Chondrocyte (in vitro differentiated cells): ENCODE measurements at regions not wholly inside any gene's neighbourhood (a gene's known extent, or its start where the extent isn't known, plus 50 kb on each side); places are given as distances from the start of the nearest gene placed in this dataset.
A peak's percentile ranks its signal among the peaks of the same experiment; 100 is the strongest.

Experiments
- DNase-seq: peaks from one replicate; pipeline ENCODE4 v3.0.0; 2021; ENCODE audit warnings: mixed read lengths, low spot score
- H3K27ac Mint-ChIP-seq: one replicate; pipeline ENCODE4 v1.8.0; 2021; ENCODE audit warnings: mild to moderate bottlenecking, moderate library complexity, mixed read lengths; ENCODE audit not compliant: unreplicated experiment
- H3K27me3 Mint-ChIP-seq: 2 replicates; pipeline ENCODE4 v1.8.0; 2021; ENCODE audit warnings: low read depth, mixed read lengths
- H3K36me3 Mint-ChIP-seq: 2 replicates; pipeline ENCODE4 v1.8.0; 2021; ENCODE audit warnings: low read depth, mixed read lengths
- H3K4me1 Mint-ChIP-seq: 2 replicates; pipeline ENCODE4 v1.8.0; 2021; ENCODE audit warnings: low read depth, mild to moderate bottlenecking, mixed read lengths
- H3K4me3 Mint-ChIP-seq: one replicate; pipeline ENCODE4 v1.8.0; 2021; ENCODE audit warnings: mild to moderate bottlenecking, moderate library complexity, mixed read lengths; ENCODE audit not compliant: unreplicated experiment
- H3K9me3 Mint-ChIP-seq: 2 replicates; pipeline ENCODE4 v1.8.0; 2021; ENCODE audit warnings: low read depth, mixed read lengths
- CTCF ChIP-seq: fragments of 200-600 bp; sonication (generic); IDR thresholded peaks from 2 replicates; pipeline ENCODE4 v1.5.0; 2021; ENCODE audit warnings: antibody characterized with exemption, mild to moderate bottlenecking, moderate library complexity

GRCh38 chr5:106185661-106186081 lies 1485.1 kb downstream of the EFNA5 start:
- H3K36me3 Mint-ChIP-seq = no peaks in the 10 kb centered on the region
- H3K4me3 Mint-ChIP-seq = no peak overlapping the region
- H3K9me3 Mint-ChIP-seq = no peaks in the 10 kb centered on the region
- H3K4me1 Mint-ChIP-seq = peaks cover 3% of the 10 kb centered on the region
- no peak for TF ChIP-seq CTCF
- no peak for DNase-seq
- no peaks in the 10 kb centered on the region for H3K27me3 Mint-ChIP-seq
- H3K27ac Mint-ChIP-seq = no peak overlapping the region

- H3K36me3 Mint-ChIP-seq = peaks cover 7% of the 10 kb centered on the region
These were observed 1495.8 kb downstream of the EFNA5 start for GRCh38 chr5:106174903-106175302.

GRCh38 chr5:106172681-106173532 lies 1497.8 kb downstream of the EFNA5 start:
- peaks cover 20% of the 10 kb centered on the region for H3K9me3 Mint-ChIP-seq
- no peak for DNase-seq
- peaks cover 7% of the 10 kb centered on the region for H3K36me3 Mint-ChIP-seq
- no peak for TF ChIP-seq CTCF
- peak overlapping the region; percentile 59 for H3K27ac Mint-ChIP-seq
- no peak overlapping the region for H3K4me3 Mint-ChIP-seq
- H3K27me3 Mint-ChIP-seq = no peaks in the 10 kb centered on the region
- H3K4me1 Mint-ChIP-seq = peaks cover 18% of the 10 kb centered on the region

More at GRCh38 chr5:106174903-106175302, 1495.8 kb downstream of the EFNA5 start:
- peaks cover 18% of the 10 kb centered on the region for H3K4me1 Mint-ChIP-seq
- DNase-seq = no peak
- H3K9me3 Mint-ChIP-seq = peaks cover 21% of the 10 kb centered on the region
- no peak overlapping the region for H3K4me3 Mint-ChIP-seq
- TF ChIP-seq CTCF = no peak
- no peaks in the 10 kb centered on the region for H3K27me3 Mint-ChIP-seq
- no peak overlapping the region for H3K27ac Mint-ChIP-seq

DNA sequence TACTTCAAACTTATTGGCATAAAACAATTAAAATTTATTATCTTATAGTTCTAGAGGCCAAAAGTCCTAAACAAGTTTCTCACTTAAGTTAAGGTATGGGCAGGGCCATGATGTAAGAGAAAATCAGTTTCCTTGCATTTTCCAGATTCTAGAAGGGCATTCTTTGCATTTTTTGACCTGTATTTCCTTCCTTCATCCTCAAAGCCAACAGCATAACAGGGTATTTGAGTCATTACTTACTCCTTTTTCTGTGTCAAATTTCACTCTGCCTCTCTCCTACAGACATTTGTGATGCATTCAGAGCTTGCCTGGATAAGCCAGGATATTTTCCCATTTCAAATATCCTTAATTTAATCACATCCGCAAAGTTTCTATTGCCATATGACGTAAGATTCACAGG lies 1499.0 kb downstream of the EFNA5 start:
- H3K27me3 Mint-ChIP-seq = no peaks in the 10 kb centered on the region
- H3K4me1 Mint-ChIP-seq = peaks cover 18% of the 10 kb centered on the region
- TF ChIP-seq CTCF = no peak
- H3K36me3 Mint-ChIP-seq = peaks cover 5% of the 10 kb centered on the region
- no peak overlapping the region for H3K27ac Mint-ChIP-seq
- H3K4me3 Mint-ChIP-seq = no peak overlapping the region
- H3K9me3 Mint-ChIP-seq = peaks cover 16% of the 10 kb centered on the region
- DNase-seq = no peak

GRCh38 chr5:106171132-106171531 lies 1499.6 kb downstream of the EFNA5 start:
- Mint-ChIP-seq H3K36me3 (peaks cover 5% of the 10 kb centered on the region), H3K27ac (no peak overlapping the region), H3K9me3 (peaks cover 16% of the 10 kb centered on the region), H3K4me3 (no peak overlapping the region), H3K4me1 (peaks cover 18% of the 10 kb centered on the region), H3K27me3 (no peaks in the 10 kb centered on the region)
- no peak for TF ChIP-seq CTCF
- no peak for DNase-seq
